LHCN-M2 (cell line): ENCODE measurements at regions not wholly inside any gene's neighbourhood (a gene's known extent, or its start where the extent isn't known, plus 50 kb on each side); places are given as distances from the start of the nearest gene placed in this dataset.

Experiments
- DNase-seq: peaks from one replicate; pipeline ENCODE4 v3.0.0-alpha.2; 2012; ENCODE audit warnings: low read depth

GRCh38 chr11:18878211-18878610, 61.0 kb downstream of the MRGPRX1 start:
- no peak for DNase-seq

GRCh38 chr11:18865951-18866350, 73.3 kb downstream of the MRGPRX1 start:
- no peak for DNase-seq

GRCh38 chr11:18865261-18865660, 73.7 kb upstream of the PTPN5 start:
- no peak for DNase-seq

GRCh38 chr11:18853086-18853720, 61.6 kb upstream of the PTPN5 start:
- peak; percentile 12 for DNase-seq

- DNase-seq = no peak
Observed at GRCh38 chr11:18849406-18849805, 57.8 kb upstream of the PTPN5 start.

GRCh38 chr11:18844753-18845367, 53.3 kb upstream of the PTPN5 start:
- DNase-seq = peak; percentile 31
